DMS153 treated with DMSO at 0.1 percent for 48 hours (cell line): ENCODE measurements at regions not wholly inside any gene's neighbourhood (a gene's known extent, or its start where the extent isn't known, plus 50 kb on each side); places are given as distances from the start of the nearest gene placed in this dataset.

ENCODE experiments used
- DNase-seq: peaks from one replicate; lab custom pipeline; 2025; ENCODE audit not compliant: unreplicated experiment; lab: John Stamatoyannopoulos, UW

DNA sequence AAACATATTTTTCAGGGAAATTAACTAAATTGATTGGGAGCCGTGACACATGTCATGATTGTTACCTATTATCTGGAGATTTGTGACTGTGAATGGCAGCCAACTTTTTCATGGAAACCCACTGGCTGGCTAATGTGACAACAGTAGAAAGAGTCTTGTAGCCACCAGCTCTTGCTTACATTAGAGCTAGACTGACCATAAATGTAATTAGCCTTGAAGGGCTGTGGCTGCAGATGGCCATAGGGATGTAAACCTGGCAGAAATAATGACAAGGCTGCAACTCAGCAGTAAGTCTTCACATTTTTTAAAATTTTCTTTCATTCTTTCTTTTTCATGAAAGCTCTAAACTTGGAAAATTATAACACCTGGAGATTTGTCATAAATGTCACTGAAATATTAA is 168.2 kb upstream of the ROBO2 start:
- no peak for DNase-seq

DNA sequence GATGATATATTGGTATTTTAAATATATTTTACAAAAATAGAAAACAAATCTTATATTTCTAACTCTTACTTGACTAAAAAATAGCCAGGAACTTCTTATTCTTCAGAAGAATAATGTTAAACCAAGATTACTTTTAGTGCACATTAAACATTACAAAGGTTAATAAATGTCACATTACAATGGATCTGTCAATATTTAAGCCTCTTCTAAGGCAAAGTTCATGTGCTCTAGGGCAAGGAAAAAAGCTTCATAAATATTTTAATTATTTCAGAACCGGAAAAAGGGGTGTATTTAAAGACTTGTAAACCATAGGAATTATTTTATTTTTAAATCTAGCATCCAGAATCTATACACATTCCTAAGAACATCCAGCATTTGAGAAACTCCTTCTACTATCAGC is 166.9 kb upstream of the ROBO2 start:
- no peak for DNase-seq

DNA sequence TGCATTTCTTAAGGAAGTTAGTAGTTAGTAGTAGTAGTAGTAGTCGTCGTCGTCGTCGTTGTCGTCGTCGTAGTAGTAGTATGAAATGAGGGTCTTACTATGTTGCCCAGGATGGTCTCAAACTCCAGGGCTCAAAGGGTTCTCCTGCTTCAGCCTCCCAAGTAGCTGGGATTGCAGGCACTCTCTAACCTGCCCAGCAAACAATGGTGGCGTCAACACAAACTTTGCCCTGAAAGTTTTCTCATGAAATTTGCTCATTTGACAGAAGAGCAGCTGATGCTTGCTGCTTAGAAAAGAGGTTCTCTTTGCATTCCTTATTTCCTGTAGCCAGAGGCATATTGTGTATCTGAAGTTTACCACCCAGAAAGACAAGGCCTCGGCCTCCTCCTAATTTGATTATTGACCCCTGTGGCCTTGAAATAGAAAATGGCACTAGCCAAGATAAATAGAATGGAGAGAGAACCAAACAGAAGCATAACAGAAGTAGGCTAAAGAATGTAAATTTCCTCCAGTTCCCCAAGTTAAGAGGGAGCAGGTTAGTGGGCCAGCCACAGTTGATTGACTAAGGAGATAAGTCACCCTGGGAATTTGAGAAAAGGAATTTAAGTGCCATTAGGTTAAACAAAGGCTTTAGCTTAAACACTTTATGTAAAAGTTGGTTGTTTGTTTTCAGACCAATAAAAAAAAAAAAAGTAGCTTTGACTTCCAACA is 166.2 kb upstream of the ROBO2 start:
- no peak for DNase-seq

DNA sequence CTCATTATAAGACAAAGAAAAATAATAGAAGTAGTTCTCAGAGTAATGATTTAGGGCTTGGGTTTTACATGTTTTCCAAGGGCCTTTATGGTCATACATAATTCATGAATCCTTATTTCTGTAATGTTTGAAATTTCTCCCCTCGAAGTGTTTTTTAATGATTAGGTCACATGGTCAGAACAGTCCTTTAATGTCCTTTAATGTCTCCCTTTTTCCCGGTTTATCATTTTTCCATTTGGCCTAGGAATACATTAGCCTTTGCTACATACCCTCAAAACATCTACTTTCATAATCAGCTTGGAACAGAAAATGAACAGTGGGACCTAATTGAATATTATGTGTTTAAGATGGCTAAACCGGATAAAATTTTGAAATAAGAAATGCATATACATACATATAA is 159.9 kb upstream of the ROBO2 start:
- no peak for DNase-seq

DNA sequence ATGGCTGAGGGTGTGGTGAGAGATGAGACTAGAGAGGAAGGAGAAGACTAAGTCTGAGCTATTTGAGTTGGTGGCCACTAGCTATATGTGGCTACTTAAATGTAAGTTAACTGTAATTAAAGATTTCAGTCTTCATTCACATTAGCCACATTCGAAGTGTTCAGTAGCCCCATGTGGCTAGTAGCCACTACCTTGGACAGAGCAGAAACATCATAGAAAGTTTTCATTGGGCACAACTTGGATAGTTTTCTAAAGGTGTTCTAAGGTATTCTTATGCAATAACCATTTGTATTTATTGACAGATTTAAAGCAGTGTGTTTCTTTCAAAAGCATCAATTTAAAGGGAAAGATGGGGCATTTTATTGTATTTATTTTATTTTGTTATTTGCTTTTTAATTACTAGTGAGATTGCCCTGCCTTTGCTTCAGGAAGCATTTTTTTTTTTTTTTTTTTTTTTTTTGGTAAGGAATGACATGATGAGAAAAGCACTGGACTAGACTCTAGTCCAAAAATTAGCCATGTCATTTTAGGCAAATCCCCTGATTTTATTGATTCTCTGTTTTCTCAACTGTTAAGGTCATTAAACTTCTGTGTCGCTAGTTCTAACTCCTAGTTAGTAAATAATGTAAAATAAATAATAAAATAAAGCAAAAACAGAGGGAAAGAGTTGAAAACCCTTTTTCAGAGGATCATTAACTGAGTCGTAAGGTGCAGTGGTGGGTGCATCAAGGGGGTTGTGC is 153.0 kb upstream of the ROBO2 start:
- no peak for DNase-seq

DNA sequence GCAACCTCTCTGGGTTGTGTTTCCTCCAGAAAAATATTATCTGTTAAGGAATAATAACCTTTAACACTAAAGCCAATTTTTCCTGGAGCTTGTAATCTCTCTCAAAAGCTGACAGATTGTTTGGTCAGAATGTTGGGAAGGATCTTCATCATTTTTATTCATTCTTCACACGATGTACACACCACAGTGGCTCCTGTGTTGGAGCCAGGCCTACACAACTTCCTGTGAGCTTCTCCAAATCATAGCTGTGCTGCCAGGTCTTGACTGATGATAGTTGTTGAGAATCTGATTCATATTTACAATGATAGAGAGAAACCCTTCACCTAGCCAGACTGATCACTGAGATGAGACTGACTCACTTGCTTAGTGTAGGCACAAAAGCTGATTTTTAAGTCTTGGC is 151.0 kb upstream of the ROBO2 start:
- DNase-seq, result no peak

DNA sequence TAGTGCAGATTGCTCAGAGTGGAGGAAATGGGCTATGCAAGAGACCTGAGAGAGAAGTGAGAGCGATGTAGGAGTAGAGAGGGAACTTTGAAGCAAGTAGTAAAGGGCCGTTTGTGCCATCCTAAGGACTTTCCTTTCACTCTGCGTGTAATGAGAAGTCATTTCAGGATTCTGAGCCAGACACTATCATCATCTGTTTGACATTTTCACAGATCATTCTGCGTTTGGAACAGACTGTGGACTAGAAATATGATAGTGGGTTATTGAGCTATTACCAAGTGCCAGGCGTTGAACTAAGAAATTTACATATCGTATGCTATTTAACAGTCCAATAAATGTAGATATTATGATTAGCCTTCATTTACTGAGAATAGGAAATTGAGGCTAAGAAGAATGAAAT is 150.0 kb upstream of the ROBO2 start:
- DNase-seq, result no peak

DNA sequence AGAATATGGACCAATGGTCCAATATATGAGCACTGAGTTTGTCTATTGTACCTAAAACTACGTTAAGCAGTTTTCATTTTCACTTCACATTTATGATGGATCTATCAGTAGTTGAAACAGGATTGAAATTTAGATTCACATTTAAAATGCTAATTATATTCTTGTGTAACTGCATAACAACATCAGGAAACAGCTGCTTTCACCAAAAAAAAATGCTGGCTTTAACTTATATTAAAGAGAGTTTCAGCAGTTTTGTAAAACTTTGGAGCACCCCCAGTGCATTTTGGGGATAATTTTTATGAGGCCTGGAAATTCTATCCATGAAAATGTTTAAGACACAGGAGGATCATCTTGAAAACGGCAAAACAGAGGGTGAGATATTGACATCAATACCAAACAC is 142.8 kb upstream of the ROBO2 start:
- DNase-seq, result no peak

DNA sequence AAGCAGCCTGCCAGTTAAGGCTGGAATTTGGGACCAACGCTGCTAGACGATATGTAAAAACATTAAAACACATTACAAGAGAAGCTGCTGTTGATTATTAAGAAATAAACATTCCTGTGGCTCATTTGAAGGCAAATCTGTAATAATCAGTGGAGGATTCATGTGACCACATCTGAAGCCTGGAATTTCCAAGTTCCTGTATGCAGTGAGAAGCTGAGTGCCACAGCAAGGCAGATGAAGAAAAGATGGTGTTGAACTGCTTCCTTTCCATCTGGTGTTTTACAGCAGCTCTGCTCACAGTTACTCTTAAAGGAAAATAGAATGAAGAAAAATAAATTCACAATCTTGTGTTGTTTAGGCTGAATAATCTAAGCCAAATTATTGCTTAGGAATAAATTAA is 139.3 kb upstream of the ROBO2 start:
- DNase-seq, result no peak

DNA sequence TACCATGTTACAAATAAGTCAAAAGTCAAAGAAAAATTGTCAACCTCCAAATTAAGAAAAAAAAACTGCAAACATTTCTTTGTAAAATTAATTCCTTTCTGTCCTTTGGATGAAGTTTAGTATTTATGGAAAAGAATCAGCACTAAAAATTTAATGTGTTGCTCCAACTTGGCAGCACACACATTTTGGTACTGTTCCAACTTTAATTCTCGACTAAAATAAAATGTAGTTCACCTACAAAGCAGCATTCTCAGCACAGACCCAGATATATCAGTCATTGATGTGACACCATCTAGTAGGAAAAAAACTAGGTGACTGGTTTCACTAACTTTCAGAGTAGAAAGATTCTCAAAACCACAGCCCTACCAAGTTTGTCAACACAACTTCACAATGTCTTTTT is 131.7 kb upstream of the ROBO2 start:
- DNase-seq, result no peak

DNA sequence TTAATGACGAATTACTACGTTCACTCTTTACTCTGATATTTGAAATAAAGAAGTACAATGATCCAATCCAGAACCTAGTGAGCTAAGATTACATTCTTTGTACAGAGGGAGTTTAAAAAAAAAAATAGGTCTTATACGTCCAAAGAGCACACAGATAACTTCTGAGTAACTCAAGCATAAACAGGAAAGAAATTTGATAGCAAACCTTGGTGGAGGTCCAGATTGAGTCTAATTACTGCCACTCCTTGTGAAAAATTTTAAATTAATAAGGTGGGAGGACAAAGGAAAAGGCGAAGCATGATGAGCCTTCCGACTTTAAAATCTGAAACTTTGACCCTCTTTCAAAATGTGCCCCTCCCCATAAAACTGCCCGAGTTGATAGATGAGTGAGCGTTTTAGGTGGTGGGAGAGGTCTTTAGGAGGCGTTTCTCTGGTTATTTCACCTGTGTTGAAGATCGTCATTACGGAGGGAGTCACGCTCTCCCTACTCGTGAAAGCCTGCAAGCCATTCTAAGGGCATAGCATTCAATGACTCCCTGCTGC is 127.0 kb upstream of the ROBO2 start:
- no peak for DNase-seq

DNA sequence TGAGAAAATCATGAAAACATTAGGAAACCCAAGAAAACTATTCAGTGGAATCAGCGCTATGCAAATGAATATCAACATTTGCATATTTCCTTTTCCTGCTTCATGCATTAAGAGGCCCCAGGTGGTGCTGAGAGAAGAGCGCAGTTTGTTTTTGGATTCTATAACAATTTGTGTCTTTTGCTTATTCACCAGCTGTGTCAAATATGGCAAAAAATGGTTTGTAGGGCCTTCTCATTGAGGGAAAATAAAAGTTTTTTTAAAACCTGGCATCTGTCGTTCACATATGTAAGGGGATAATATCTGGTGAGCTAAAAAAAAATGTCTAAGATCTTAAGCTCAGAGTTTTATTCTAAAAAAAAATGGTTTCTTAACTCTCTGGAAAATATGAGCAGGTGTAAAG is 122.5 kb upstream of the ROBO2 start:
- DNase-seq, result no peak

DNA sequence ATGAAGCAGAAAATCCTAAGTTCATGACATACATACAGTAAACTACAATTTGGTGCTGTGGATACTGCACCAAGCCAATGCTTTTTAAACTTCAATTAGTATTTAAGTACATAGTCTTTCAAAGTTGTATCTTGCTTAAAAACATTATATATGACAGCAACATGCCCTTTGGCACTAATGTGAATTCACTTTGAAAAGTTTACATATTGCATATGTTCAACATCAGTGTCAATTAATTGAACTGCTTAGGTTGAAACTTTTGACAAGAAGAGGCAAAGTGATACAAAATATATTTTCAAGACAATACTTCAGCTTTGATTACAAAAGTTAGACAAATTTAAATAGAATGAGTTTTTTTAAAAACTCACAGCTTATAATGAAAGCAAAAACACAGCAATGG is 119.4 kb upstream of the ROBO2 start:
- DNase-seq, result no peak

DNA sequence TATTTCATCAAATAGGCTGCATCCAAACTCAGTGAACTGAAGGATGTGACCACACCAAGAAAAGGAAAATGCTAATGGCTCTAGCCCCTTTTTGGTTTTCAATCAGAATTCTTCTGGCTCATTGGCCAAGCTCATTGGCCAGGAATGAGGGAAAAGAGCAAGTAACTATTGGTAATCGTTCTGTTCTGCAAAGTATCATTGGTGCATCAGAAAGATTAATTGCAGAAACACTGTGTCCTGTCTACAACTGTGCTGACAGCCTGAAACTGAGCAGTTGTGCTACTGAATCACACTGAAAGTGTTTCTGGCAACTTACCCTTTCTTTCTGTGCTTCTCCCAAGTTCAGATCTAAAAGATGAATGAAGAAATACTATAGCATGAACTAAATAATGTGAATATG is 116.4 kb upstream of the ROBO2 start:
- DNase-seq, result no peak

DNA sequence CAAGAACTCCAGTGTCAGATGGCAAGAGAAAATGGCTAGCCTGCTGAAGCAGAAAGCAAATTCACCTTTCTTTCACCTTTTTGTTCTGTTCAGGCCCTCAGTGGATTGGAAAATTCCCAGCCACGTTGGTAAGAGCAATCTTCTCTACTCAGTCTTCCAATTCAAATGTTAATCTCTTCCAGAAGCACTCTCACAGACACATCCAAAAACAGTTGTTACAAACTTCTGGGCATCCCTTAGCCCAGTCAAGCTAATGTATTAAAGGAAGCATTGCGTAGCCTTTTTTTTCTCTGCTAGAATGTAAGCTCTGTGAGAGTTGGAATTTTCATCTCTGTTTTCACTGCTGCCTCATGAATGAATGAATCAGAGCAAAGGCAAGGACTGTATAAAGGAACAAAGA is 109.2 kb upstream of the ROBO2 start:
- no peak for DNase-seq

DNA sequence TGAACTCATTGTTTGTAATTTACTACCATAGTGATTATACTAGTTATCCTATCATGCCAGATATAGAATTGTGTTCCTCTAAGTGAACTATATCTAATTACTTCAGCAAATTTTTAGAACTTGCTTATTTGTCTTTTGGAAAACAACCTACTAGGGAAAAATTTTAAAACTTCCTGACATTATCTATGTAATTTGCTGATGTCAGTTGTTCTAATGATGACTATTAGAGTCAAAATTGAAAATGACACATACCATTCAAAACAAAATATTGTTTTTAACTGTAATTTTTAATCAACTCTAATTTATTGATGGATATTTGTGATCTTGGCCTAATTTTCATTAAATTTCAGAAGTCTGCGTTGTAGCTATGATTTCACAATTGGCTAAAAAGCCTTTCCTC is 106.7 kb upstream of the ROBO2 start:
- DNase-seq, result no peak

DNA sequence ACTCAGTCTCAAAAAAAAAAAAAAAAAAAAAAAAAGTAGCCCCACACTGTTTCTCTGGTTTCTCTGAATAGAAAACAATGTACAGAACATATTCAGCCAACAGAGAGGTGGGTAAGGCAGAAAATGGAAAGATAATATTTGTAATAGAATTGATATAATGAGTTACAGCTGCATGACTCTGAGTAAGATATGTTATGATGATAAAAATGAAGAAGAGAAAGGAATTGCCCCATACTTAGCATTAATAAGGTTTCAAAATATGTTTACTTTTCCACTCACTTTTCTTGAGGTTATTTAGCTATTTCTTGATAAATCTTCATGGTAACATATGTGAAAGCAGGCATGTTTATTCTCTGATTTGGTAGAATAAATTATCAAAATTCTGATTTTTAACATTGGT is 100.9 kb upstream of the ROBO2 start:
- no peak for DNase-seq

DNA sequence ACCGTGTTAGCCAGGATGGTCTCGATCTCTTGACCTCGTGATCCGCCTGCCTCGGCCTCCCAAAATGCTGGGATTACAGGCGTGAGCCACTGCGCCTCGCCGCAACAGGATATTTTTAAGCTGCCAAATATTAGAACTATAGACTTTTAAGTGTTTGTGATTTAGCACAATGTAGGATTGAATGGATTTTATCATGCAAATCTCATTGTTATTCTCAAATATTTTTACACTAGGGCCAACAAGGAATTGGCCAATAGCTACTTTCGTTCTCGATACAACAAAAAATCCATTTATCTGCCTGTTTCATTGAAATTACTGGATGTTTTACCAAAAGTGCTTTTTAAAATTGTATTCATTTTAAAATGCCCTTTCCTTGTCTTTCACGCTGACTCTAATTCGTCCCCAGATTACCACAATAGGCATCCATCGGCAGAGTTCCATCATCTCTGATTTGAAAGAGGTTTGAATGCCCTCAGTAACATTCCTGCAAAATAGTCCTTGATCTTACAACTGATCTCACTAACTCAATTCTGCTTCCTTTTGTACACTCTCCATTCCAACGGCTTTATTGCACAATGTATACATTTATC is 99.6 kb upstream of the ROBO2 start:
- DNase-seq, result no peak

DNA sequence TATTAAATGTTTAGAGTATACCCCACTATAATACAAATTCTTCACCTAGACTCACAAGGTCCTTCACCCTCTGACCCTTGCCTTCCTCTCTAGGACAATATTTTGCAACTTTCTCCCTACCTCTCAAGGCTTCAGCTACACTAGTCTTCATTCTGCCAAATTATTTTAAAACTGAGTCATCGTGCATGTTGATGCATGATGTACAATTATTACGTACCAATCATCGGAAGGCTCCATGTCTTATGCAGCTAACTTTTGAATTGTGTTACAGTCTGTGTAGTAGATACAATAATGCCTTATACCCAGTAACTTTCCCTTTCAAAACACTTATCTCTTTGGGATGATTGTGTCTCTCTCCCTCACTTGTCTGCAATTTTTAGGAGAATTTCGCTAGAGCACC is 98.5 kb upstream of the ROBO2 start:
- DNase-seq, result no peak

DNA sequence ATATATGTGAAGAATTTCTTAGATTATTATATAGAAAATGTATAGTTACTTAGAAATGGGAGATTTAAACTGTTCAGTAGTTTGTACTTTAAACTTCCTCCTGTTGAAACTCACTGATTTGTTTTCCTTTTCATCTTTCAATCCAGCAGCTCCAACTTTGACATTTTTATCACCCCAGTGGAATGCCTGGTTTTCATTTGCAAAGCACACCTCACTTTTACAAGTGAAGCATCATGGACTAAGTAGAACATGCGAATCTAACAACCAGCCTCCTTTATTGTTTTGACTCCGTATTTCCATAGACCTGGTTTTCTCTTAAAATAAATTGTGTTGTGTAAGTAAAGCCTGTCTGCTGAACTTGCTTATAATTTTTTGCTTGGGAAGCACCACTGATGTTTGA is 97.8 kb upstream of the ROBO2 start:
- no peak for DNase-seq

DNA sequence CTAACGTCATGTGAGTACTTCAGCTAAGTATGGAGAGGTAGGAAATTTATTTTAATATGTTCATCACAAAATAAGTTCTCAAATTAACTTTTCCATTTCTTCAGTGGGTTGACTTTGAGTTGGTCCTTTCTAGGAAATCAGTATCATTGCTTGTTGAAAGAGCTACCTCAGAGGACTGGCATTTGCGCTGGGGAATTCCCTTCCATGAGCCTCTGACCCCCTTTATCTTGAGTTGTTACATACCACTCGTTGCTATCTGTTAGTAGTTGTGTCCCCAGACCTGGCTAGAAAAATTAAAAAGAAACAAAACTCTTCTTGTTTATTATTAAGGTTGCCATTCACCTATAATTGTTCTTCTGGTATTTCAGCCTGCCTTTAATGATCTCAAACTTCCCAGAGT is 96.8 kb upstream of the ROBO2 start:
- no peak for DNase-seq

DNA sequence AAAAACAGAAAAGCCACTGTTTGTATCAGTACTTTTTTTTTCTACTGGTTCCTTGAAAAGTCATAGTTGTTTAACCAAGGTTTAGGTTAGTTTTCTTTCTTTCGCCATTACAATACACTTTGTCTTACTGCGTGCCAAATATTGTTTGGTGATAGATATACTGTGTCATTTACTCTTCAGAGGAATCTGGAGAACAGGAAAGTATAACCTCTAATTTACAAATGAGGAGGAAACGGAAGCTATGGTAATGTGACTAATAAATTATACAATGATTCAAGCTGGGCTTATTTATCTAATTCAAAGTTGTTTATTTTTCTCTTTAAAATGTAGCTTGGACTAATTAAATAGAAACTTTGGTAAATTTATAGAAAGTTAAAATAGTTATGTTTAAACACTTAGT is 96.2 kb upstream of the ROBO2 start:
- DNase-seq, result no peak
